Peyer's patch (tissue), 4 donors: ENCODE measurements at regions not wholly inside any gene's neighbourhood (a gene's known extent, or its start where the extent isn't known, plus 50 kb on each side); places are given as distances from the start of the nearest gene placed in this dataset.

Experiments used
- POLR2A ChIP-seq, 2 donors: fragments of 450-650 bp; IDR thresholded peaks; one replicate each; pipeline ENCODE4 v1.5.1; 2017; ENCODE audit warnings: antibody characterized with exemption in 2 of 2, mild to moderate bottlenecking in 2 of 2, moderate library complexity in 2 of 2
- TF ChIP-seq, protein P1 (sequence below), 6 experiments: fragments of 450-650 bp in 4 of 6; fragments of 200-600 bp in 2 of 6; sonication (generic) in 1 of 6; IDR thresholded peaks; one replicate each; pipeline ENCODE4 v1.5.1; 2017 to 2019; ENCODE audit warnings: antibody characterized with exemption in 6 of 6, mild to moderate bottlenecking in 3 of 6, moderate library complexity in 1 of 6

DNA sequence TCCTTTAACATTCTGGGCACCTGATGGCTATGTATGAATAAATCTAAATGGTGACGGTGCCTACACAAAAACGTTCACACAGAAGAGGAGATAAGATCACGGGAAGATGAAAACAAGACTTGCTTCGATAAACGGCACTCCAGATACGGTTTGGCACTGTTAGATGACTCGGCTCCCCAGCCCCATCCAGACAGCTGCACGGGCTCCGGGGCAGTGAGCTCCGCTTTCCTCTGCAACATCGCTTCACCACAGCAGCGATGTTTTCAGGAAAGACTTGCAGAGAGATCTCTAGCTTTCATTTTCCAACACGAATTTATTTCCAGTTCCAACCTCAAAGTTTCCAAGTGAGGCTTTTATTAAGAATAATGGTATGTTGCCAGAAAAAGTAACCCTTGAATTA, 132.1 kb downstream of the KLF6 start:
- TF ChIP-seq, protein P1, sequence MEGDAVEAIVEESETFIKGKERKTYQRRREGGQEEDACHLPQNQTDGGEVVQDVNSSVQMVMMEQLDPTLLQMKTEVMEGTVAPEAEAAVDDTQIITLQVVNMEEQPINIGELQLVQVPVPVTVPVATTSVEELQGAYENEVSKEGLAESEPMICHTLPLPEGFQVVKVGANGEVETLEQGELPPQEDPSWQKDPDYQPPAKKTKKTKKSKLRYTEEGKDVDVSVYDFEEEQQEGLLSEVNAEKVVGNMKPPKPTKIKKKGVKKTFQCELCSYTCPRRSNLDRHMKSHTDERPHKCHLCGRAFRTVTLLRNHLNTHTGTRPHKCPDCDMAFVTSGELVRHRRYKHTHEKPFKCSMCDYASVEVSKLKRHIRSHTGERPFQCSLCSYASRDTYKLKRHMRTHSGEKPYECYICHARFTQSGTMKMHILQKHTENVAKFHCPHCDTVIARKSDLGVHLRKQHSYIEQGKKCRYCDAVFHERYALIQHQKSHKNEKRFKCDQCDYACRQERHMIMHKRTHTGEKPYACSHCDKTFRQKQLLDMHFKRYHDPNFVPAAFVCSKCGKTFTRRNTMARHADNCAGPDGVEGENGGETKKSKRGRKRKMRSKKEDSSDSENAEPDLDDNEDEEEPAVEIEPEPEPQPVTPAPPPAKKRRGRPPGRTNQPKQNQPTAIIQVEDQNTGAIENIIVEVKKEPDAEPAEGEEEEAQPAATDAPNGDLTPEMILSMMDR (IDR thresholded peaks at IDR 0.05), result no peak
- no peak for TF ChIP-seq POLR2A (IDR thresholded peaks at IDR 0.05)
